ENCODE measurements at regions not wholly inside any gene's neighbourhood (a gene's known extent, or its start where the extent isn't known, plus 50 kb on each side); places are given as distances from the start of the nearest gene placed in this dataset.

DNA sequence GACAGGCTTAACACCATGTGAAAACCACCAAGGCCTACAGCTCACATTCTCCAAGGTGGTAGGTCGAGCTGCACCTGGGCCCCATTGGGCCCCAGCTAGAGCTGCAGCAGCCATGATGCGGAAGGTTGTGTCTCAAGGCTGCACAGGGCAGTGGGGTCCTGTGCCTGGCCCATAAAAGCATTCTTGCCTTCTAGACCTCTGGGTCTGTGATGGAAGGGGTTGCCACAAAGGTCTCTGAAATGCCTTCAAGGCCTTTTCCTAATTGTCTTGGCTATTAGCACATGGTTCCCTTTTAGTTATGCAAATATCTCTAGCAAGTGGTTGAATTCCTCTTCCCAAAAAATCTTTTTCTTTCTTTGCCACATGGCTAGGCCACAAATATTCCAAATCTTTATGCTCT lies 52.5 kb upstream of the C11orf58 start:
- no peak for DNase-seq (ENCODE audit: low read depth in 2 of 2)

DNA sequence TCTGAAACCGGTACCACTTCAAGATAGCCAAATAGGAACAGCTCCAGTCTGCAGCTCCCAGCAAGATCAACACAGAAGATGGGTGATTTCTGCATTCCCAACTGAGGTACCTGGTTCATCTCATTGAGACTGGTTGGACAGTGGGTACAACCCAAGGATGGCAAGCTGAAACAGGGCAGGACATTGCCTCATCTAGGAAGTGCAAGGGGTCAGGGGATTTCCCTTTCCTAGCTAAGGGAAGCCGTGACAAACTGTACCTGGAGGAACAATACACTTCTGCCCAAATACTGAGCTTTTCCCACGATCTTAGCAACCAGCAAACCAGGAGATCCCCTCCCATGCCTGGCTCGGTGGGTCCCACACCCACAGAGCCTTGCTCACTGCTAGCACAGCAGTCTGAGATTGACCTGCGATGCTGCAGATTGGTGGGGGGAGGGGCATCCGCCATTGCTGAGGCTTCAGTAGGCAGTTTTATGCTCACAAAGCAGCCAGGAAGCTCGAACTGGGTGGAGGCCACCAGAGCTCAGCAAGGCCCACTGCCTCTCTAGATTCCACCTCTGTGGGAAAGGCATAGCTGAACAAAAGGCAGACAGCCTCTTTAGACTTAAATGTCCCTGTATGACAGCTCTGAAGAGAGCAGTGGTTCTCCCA lies 59.9 kb upstream of the C11orf58 start:
- DNase-seq (ENCODE audit: low read depth in 2 of 2) = no peak

DNA sequence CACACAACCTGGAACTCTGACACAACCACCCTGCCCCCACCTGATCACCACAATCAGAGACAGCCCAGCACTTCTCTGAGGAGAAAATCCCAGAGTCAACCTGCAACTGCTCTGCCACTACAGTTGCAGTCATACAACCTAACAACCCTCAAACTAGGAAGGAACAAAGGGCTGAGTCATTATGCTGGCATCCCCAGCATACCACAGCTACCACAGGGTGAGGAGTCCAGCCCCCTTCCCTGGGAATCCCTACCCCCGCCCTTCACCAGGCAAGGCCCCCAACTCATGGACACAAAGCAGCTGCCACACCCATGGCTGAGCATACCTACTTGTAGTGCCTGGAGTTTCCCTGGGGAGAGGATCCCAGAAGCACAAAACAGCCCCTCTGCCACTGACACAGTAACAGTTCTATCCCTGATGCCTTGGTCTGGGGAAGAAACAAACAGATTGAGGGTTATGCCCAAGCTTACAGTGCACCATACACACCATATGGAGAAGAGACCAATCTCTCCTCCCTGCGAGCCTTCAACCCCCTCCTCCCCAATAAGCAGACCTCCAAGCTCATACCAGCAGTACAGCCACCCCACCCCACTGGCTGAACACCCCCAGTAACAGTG lies 68.5 kb upstream of the C11orf58 start:
- no peak for DNase-seq (ENCODE audit: low read depth in 2 of 2)

DNA sequence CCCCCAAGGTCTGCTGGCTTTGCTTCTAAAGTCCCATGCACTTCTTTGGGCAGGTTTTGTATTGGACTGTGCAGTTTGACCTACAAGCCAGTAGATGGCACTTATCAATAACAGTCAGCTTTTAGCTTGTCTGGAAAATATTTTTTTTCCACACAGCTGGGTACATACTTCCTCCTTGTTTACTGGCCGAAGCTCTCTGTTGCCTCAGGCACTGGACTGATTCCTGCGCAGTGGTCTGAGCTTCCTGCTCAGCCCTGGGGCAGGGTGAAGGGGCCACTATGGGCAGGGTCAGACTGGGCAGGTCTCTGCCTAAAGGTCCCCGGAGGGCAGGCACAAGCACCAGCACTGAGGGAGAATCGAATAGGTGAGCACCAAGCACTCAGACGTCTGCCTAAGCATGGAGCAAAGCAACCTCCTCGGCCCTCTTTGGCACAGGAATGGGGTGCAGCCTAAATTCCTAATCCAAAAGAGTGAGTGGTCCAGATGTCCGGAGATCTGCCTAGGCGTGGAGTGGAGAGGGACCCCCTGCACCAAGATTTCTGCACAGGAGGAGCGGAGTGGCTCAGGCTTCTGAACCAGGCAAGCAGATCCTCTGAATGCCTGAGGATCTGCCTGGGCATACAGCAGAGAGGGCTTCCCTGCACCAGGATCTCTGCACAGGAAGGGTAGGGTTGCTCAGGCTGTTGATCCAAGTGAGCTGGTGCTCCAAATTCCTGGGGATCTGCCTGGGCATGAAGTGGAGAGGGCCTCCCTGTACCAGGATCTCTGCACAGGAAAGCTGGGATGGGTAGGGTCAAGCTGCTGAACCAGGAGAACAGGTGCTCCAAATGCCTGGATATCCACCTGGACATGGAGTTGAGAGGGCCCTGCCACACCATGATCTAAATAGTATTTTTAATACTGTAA lies 105.9 kb upstream of the C11orf58 start:
- DNase-seq (ENCODE audit: low read depth in 2 of 2) = no peak

DNA sequence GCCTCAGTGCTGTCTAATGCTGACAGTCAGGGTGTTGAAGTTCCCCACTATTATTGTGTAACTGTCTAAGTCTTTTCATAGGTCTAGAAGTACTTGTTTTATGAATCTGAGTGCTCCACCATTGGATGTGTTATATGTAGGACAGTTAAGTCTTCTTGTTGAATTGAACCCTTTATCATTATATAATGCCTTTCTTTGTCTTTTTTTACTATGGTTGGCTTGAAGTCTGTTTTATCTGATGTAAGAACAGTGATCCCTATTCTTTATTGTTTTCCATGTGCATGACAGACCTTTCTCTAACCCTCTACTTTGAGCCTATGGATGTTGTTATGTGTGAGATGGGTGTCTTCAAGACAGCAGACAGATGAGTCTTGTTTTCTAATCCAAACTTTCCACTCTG lies 107.8 kb upstream of the C11orf58 start:
- no peak for DNase-seq (ENCODE audit: low read depth in 2 of 2)

DNA sequence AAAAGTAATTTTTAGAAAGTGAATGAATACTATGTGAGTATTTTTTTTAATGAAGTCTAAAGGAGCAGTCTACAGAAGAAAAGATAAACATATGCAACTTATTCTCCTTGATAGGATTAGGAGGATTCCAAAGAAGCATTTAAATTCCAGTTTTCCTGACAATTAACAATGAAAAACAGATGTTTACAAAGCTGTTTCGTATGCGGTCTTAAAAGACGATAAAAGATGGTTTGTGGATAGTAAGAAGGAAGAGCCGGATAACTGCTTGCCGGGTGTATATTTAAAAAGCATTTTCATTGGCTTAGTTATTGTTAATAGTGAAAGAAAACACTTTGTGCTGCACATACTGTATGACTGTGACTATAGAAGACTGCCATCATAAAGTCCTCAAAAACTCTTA lies 120.0 kb upstream of the C11orf58 start:
- DNase-seq (ENCODE audit: low read depth in 2 of 2) = no peak

DNA sequence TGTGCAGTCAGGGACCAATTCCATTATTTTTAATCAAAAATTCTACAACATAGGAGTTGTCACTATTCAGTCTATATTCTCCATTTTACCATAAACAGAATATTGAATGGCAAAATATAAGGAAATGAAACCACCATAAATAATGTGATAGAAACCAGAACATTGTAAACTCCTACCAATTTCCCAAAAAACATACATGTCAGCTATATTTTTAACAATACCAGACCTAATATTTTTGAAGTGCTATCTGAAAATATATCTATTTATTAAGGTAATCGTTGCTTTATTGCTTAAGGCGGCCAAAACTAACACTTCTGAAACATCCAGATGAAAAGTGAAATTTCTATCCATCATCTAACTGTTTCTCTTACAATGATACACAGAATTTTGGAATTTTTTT lies 123.0 kb upstream of the C11orf58 start:
- DNase-seq (ENCODE audit: low read depth in 2 of 2) = no peak

DNA sequence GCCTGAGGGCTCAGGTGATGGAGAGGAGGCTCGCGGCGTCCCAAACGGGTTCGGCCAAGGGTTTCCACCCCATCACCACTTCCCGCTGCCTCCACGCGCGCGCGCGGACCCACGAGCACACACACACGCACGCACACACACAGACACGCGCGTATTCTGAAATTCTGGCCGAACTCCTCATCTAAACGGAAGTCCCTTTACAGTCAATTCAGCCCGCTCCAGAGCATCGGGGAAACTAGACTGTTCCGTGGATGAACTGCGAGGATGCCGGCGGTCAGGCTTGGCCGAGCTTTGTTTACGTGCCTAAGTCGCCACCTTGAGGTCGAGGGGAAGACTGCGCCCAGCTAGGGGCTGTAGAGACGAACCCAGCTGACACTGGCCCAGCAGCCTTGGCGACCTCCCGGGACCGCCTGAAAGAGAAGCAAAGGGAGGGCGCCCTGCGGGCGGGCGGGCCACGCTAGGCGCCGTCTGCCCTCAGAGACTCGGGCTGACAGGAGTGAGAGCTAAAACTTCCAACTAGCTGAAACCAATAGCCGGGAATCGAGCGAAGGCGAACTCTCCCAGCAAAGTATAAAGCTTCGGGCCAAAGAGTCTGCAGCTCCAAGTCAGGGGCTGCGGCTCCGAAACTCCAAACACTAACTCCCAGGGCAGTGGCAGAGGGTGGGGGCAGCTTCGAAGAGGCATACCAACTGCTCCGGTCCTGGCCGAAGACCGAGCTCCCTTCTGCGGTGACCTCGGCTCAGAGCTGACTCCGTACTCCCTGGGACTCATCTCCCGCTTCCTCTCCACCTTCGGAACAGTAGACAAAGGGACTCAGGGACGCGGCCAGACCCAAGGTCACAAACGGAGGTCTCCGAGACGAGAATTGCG lies 124.7 kb upstream of the C11orf58 start:
- DNase-seq (ENCODE audit: low read depth in 2 of 2) = peak in 1 of 2 donors; percentile 35

DNA sequence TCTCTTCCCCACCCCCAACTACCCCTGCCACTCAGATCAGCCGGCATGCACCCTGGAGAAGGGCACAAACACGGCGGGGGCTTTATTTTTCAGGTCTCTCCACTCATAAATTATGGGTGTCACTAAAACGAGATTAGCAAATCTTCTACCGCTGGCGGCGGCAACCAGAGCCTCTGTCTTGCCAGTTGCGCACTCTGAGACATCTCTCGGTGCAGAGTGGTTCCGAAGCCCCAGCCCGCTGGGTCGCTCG lies 125.3 kb upstream of the C11orf58 start:
- no peak for DNase-seq (ENCODE audit: low read depth in 2 of 2)

DNA sequence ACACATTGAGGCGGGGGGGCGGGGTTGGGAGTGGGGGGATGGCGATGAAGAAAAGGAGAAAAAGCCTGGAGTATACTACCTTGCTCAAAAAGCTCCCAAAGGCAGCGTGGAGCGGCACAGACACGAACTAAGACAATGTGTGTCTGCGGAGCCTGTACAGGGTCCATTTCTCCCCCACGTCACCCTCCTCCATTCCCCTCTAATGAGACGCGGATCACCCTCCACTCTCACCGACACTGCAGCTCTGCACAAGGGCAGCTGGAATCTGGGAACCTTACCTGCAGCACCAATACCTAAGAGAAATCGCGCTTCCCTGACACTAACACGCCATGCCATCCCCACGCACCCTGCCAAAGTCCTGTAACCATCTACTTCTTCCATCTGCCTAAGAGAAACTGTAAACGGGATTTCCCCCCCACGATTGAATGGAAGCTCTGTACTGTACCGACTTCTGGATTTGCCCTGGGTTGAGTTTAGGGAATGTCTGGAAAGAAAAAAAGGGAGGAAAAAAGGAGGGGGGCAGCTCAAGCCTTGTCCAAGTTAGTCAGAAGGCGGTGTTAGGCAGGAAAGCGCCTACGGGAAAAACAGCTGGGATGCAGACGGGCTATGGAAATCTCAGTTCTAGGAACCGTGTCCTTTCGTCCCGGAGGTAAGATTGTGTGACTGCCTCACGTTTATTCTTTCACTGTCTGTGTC lies 125.7 kb upstream of the C11orf58 start:
- no peak for DNase-seq (ENCODE audit: low read depth in 2 of 2)

DNA sequence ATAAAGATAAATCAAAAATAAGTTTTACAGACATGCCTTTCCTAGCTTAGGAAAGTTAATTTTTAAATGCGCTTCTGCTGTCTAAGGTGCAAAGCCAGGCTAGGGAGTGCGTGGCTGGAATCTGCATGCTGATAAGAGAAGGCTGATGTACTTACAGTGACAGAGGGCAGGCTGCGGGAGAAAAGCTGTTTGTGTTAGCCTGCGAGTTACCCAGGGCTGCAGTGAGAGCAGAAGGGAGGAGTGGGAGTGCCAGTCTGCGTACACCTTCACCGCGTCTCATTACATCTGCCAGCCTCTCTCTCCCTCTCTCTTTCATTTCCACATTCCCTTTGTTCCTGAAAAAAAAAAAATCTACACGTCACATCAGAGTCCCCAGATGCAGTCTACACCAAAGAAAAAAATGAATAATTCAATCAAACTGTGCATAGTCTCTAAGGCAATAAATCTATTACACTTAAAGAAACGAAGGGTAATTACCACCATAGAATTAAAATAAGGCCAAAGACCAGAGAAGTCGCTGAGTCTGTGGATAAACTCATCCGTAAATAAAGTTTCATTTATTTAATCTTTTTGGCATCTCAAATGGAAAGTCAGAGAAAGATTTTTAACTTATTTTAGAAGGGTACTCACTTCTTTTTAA lies 126.4 kb upstream of the C11orf58 start:
- no peak for DNase-seq (ENCODE audit: low read depth in 2 of 2)

DNA sequence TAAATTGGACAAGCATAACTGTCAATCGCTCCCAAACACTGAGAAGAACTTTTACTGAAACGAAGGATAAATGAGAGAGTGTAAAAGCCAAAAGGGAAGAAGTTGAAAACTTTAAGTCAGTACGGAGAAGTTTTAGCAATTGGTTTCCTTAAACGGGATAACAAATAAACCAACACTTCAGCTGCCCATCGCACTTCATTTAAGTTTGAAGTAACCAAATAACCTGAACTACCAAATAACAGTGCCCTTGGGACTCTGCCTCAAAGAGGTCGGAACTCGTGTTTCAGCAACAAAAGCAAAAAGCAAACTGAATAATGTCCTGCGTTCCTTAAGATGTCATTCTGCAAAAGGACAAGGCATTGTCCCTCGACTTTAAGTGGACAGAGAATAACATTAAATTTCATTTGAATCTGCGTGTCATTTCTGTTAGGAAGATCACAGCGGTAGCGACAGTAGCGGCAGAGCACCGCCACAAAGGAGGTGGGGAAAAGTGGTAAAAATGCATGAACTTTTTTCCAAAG lies 127.0 kb upstream of the C11orf58 start:
- DNase-seq (ENCODE audit: low read depth in 2 of 2) = no peak

DNA sequence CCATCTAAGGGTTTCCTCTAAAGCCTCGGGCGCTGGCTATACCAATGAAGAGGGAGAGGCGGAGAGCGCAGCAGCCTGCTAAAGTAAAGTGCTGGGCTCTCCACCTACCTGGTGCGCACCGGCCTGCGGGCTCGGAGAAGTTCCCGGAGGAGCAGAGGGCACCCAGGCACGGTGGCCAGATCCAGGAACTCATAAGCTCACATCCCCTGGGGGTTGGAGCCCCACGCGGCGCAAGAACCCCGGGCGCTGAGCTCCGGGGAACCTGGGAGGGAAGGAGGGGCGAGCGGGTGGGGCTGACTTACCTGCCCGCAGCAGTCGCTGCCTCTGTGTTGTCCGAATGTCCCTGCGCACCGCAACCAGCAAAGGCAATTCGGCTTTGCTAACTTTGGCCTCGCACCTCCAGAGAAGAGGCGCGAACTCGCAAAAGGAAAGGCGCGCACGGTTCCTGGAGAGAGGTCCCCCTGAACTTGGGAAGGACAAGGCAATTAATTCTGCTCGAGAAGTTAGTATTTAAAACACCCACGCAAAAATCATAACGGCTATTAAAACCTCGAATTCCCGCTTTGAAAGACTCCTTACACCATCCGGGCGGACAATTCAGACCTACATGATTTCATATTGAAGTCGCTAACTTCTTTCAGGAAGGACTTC lies 127.6 kb upstream of the C11orf58 start:
- DNase-seq (ENCODE audit: low read depth in 2 of 2) = no peak

DNA sequence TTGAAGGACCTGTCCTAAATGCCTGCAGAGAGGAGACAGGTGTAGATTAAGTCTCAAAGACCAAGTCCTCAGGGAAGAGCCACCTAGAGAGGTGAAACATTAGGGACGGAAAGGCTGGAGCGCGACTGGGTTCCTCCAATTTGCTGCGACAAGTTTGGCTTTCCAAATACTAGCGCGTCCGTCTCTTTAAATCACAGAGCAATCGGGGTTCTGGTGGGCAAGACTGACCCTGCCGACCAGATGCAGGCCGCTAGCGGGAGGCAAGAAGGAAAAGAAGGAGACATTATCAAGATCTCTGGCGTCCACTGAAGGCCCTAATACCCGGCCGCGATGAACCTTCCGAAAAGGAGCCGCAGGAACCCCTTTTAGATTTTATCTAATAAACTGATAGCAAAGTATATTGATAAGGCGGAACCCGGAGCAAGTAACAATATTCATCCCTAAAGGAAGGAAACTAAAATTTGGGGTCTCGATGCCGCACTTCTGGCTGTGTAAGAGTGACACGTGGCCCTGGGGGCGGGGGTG lies 128.2 kb upstream of the C11orf58 start:
- DNase-seq (ENCODE audit: low read depth in 2 of 2) = no peak

DNA sequence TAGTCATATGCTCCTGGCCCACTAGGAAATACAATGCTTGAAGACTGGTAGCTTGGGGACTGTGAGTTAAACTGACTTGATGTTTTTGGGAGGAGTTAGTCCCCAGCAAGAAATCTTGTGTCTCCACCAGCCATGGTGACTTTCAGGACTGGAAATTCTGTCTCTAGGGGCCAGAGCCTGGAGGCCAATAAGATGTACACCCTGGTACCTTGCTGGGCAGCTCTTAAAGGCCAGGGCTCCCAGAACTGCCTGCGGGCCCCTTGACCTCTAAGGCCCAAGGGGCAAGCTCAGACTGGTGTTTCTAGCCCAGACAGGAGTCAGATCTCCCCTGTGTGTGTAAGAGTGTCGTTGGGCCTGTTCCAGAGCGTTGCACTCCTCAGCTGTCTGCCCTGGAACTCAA lies 128.7 kb upstream of the C11orf58 start:
- DNase-seq (ENCODE audit: low read depth in 2 of 2) = no peak

DNA sequence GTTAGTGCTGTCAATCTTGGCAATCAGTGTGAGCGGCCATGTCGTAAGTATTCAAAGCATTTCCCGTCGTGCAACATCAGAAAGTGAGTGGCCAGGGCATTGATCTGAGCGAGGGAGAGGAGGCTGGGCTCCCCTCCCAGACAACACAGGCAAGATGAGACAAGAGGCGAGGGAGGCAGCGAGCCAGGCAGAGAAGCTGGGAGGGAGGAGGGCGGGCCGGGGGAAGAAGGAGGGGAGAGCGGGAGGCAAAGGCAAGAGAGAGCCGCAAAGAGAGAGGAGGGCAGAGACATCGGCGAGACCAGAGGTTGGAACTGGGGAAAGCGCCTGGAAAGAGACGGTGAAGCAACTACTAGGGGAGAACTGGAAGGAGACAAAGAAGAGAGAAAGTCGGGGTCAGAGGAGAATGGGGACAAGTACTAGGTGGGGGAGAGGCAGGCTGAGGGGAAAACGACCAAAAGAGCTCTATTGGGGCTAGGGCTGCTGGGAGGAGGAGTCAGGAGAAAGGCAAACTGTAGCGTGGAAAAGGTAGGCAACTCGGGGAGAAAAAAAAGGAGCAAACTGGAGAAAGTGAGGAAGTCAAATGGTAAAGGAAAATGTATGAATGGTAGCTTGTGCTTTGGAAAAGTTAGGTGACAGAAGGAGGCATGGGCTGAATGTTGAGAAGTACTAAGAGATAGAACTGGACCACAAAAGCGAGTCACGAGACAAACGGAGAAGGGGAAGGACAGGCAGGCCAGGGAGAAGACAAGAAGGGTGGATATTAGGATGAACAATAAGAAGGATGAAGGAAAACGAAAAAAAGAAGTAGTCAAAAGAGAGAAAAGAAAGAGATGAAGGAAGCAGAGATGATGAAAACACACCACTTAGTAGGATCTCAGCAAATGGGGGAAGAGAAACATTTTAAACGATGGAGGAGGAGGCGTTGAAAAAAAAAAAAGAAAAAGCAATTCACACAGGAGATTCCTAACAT lies 130.5 kb upstream of the C11orf58 start:
- DNase-seq (ENCODE audit: low read depth in 2 of 2) = no peak

DNA sequence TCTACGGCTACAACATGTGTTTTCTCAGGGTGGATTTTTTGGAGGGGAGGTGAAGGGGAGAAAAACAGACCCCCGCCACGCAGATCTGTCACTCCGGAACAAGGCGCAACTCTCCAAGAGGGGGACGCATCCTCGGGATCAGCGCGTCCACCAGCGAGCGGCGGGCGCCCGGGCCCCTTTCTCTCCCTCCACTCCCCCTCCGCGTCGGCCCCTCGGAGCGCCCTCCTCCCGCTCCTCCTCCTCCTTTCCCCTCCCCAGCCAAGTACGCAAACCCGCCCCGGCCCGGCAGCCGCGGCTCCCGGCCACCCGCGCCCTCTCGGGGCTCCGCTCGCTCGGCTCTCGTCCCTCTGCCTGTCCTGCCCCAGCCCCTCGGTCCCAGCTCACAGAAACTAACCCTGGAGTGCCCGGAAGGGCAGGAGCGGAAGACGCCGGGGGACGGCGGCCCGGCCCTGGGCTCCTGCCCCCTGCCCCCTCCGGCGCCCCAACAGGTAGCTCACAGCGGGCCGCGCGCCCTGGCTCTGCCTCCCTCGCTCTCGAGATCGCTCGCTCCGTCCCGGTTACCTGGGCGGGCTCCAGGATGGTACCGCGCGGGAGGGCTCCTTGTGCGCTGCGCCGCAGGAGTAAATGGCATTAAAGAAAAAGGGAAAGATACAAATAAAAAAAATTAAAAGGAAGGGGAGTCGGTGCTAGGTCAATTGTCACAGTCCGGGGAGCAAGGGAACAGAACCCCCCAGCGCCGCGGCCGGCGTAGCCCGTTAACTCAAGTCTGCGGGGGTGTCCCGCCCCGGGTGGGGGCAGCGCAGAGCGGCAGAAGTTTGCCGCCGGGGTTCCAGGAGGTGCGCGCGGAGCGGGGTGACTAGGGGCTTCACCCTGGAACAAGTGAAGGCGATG lies 131.4 kb upstream of the C11orf58 start:
- no peak for DNase-seq (ENCODE audit: low read depth in 2 of 2)
